BLaER1 (cell line): ENCODE measurements at regions not wholly inside any gene's neighbourhood (a gene's known extent, or its start where the extent isn't known, plus 50 kb on each side); places are given as distances from the start of the nearest gene placed in this dataset.
"Not testable (repeated sequence)": the region's sequence is repeated elsewhere in the genome, so short reads cannot be mapped to it uniquely, and the experiment has no call there.

Experiments used
- H3K27ac ChIP-seq: shearing (Covaris generic); formaldehyde crosslinking; 2 replicates; pipeline ENCODE4 v1.8.1; 2022
- H3K27me3 ChIP-seq: shearing (Covaris generic); formaldehyde crosslinking; 2 replicates; pipeline ENCODE4 v1.8.1; 2022
- H3K36me3 ChIP-seq: shearing (Covaris generic); formaldehyde crosslinking; 2 replicates; pipeline ENCODE4 v1.8.1; 2022
- H3K4me1 ChIP-seq: shearing (Covaris generic); formaldehyde crosslinking; 2 replicates; pipeline ENCODE4 v1.8.1; 2022
- H3K4me2 ChIP-seq: shearing (Covaris generic); formaldehyde crosslinking; 2 replicates; pipeline ENCODE4 v1.8.1; 2022
- H3K4me3 ChIP-seq: shearing (Covaris generic); formaldehyde crosslinking; 2 replicates; pipeline ENCODE4 v1.8.1; 2022
- H3K9ac ChIP-seq: shearing (Covaris generic); formaldehyde crosslinking; 2 replicates; pipeline ENCODE4 v1.8.1; 2022
- H3K9me3 ChIP-seq: shearing (Covaris generic); formaldehyde crosslinking; 2 replicates; pipeline ENCODE4 v1.8.1; 2022
- H4K20me1 ChIP-seq: shearing (Covaris generic); formaldehyde crosslinking; 2 replicates; pipeline ENCODE4 v1.8.1; 2022
- Cebpa-rat ChIP-seq: shearing (Covaris generic); IDR thresholded peaks from 2 replicates; pipeline ENCODE4 v1.8.1; 2022

GRCh38 chr7:49099587-49100326 lies 175.4 kb downstream of the CDC14C start:
- TF ChIP-seq Cebpa-rat, result no peak
- no peak overlapping the region for H3K4me2 ChIP-seq
- no peaks in the 10 kb centered on the region for H3K4me1 ChIP-seq
- no peak overlapping the region for H3K4me3 ChIP-seq
- no peaks in the 10 kb centered on the region for H3K36me3 ChIP-seq
- H4K20me1 ChIP-seq, result no peaks in the 10 kb centered on the region
- no peaks in the 10 kb centered on the region for H3K27me3 ChIP-seq
- no peak overlapping the region for H3K9ac ChIP-seq
- H3K9me3 ChIP-seq, result no peaks in the 10 kb centered on the region
- no peak overlapping the region for H3K27ac ChIP-seq

DNA sequence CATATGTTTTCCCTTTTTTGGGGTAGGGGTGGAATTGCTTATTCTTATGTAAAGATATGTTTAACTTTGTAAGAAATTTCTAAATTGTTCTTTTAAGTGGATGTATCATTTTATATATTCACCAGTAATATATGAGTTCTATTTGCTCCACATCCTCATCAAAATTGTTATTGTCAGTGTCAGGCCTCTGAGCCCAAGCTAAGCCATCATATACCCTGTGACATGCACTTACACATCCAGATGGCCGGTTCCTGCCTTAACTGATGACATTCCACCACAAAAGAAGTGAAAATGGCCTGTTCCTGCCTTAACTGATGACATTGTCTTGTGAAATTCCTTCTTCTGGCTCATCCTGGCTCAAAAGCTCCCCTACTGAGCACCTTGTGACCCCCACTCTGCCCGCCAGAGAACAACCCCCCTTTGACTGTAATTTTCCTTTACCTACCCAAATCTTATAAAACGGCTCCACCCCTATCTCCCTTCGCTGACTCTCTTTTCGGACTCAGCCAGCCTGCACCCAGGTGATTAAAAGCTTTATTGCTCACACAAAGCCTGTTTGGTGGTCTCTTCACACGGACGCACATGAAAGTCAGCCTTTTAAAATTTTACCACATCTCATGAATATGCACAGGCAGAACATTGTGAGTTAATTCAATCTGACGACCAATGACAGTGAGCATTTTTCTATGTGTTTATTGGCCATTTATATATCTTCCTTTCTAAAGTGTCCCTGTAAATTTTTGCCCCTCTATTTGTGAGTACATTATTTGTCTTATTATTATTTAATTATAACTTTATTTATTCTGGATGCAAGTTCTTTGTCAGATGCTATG lies 176.8 kb downstream of the CDC14C start:
- not testable (repeated sequence) for H3K36me3 ChIP-seq, H3K4me1 ChIP-seq, H3K4me3 ChIP-seq, H3K4me2 ChIP-seq, H3K9me3 ChIP-seq, H3K9ac ChIP-seq, H4K20me1 ChIP-seq, H3K27ac ChIP-seq, H3K27me3 ChIP-seq

DNA sequence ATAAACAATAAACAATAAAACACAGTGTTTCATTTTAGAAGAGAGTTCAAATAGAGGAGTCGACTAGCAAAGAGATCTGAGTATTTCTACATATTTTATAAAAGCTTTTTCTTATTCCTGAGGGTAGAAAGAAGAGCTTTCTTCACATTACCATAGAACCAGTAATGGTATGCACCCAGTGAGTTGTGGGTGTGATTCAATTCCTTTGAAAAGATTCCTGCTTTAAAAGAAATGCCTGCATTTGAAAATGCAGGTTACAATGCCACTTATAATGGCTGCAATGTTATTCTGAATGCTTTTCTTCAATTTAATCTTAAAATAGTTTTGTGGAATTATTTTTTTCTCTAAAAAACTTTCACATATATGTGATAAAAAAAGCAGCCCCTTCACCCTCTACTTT lies 178.1 kb downstream of the CDC14C start:
- no peaks in the 10 kb centered on the region for H3K27me3 ChIP-seq
- H3K27ac ChIP-seq, result no peak overlapping the region
- H3K9ac ChIP-seq, result no peak overlapping the region
- H3K4me1 ChIP-seq, result no peaks in the 10 kb centered on the region
- peaks cover 7% of the 10 kb centered on the region for H3K9me3 ChIP-seq
- no peak for TF ChIP-seq Cebpa-rat
- no peak overlapping the region for H3K4me2 ChIP-seq
- H4K20me1 ChIP-seq, result no peaks in the 10 kb centered on the region
- no peaks in the 10 kb centered on the region for H3K36me3 ChIP-seq
- H3K4me3 ChIP-seq, result no peak overlapping the region

DNA sequence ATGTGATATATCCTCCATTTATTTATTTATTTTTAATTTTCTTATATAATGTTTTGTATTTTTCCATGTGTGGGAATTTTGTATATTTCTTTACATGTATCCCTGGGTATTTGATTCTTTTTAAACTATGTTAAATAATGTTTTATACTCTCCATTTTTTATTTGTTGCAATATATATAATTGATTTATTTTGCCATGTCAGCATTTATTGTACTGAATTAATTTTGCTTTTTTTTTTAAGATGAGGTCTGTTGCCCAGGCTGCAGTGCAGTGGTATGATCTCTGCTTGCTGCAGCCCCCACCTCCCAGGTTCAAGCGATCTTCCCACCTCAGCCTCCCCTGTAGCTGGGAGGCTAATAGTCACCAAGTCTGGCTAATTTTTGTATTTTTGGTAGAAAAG lies 187.4 kb downstream of the CDC14C start:
- H3K36me3 ChIP-seq, result no peaks in the 10 kb centered on the region

DNA sequence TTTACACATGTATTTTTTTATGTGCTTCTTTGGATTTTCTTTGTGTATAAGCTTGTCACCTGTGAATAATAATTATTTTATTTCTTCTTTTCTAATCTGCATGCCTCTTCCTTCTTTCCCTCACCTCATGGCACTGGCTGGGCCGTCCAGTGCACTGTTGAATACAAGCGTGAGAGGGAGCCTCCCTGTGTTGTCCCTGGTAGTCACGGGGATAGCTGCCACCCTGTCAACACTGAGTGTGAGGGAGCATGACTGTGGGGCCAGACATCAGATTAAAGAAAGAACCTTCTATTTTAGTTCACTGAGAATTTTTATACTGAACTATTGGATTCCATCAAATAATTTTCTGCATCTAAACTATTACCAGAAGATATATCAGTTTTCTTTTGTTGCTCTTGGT lies 187.9 kb downstream of the CDC14C start:
- Histone ChIP-seq H3K4me3 (no peak overlapping the region), H3K27ac (no peak overlapping the region), H3K9ac (no peak overlapping the region), H3K9me3 (peaks cover 12% of the 10 kb centered on the region), H3K4me1 (no peaks in the 10 kb centered on the region), H3K4me2 (no peak overlapping the region), H3K27me3 (no peaks in the 10 kb centered on the region), H4K20me1 (no peaks in the 10 kb centered on the region), H3K36me3 (no peaks in the 10 kb centered on the region)
- TF ChIP-seq Cebpa-rat, result no peak

More for the DNA sequence above, 187.4 kb downstream of the CDC14C start:
- Histone ChIP-seq H3K27me3 (no peaks in the 10 kb centered on the region), H4K20me1 (no peaks in the 10 kb centered on the region), H3K4me2 (no peak overlapping the region), H3K4me1 (no peaks in the 10 kb centered on the region), H3K9me3 (peaks cover 17% of the 10 kb centered on the region), H3K27ac (no peak overlapping the region), H3K9ac (no peak overlapping the region), H3K4me3 (no peak overlapping the region)
- TF ChIP-seq Cebpa-rat, result no peak

- H3K4me3 ChIP-seq, result no peak overlapping the region
- H3K9ac ChIP-seq, result no peak overlapping the region
- TF ChIP-seq Cebpa-rat, result no peak
- H4K20me1 ChIP-seq, result no peaks in the 10 kb centered on the region
- H3K36me3 ChIP-seq, result no peaks in the 10 kb centered on the region
- H3K9me3 ChIP-seq, result peaks cover 7% of the 10 kb centered on the region
- no peak overlapping the region for H3K4me2 ChIP-seq
- H3K4me1 ChIP-seq, result no peaks in the 10 kb centered on the region
- no peaks in the 10 kb centered on the region for H3K27me3 ChIP-seq
- H3K27ac ChIP-seq, result no peak overlapping the region
Measured at GRCh38 chr7:49112647-49113046, 188.3 kb downstream of the CDC14C start.

DNA sequence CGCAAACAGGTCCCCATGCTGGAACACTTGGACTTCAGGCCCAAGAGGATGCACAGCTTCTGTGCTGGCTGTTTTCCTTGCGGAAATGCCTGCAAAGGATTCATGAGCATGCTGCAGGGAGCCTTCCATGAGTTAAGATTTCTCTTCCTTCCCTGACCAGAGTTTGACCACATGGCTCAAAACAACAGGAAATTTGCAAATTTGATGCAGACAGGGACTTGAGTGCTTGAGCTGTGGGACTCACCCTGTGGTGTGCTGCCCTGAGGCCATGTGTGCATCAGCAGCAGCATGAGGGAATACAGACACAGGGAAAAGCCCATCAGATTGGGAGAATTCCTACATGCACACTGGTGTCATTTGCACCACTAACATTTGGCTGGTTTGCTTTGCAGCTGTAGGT lies 195.4 kb downstream of the CDC14C start:
- H3K4me2 ChIP-seq, result no peak overlapping the region
- H3K9ac ChIP-seq, result no peak overlapping the region
- no peak for TF ChIP-seq Cebpa-rat
- H4K20me1 ChIP-seq, result no peaks in the 10 kb centered on the region
- no peaks in the 10 kb centered on the region for H3K4me1 ChIP-seq
- H3K4me3 ChIP-seq, result no peak overlapping the region
- no peak overlapping the region for H3K27ac ChIP-seq
- H3K9me3 ChIP-seq, result no peaks in the 10 kb centered on the region
- no peaks in the 10 kb centered on the region for H3K36me3 ChIP-seq
- no peaks in the 10 kb centered on the region for H3K27me3 ChIP-seq

DNA sequence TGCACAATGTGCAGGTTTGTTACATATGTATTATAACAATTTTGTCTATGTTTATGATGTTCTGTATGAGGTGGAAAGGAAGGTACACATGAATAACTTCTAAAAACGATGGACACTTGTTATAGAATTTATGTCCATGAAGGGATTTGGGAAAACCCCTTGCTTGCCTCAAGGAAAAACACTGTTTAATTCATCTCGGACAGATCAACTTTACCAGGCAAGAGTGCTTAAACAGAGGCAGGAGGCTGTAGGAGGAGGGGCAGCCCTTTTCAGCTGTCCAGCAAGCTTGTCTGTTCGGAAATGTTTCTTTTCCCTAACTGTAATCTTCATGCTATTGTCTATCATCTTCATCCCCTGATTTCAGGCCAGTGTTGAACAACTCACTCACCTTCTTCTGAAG lies 200.9 kb downstream of the CDC14C start:
- Histone ChIP-seq H3K9ac (no peak overlapping the region), H3K9me3 (no peaks in the 10 kb centered on the region), H4K20me1 (no peaks in the 10 kb centered on the region), H3K27me3 (no peaks in the 10 kb centered on the region), H3K4me3 (no peak overlapping the region), H3K27ac (no peak overlapping the region), H3K4me1 (no peaks in the 10 kb centered on the region), H3K36me3 (no peaks in the 10 kb centered on the region), H3K4me2 (no peak overlapping the region)
- TF ChIP-seq Cebpa-rat, result no peak

DNA sequence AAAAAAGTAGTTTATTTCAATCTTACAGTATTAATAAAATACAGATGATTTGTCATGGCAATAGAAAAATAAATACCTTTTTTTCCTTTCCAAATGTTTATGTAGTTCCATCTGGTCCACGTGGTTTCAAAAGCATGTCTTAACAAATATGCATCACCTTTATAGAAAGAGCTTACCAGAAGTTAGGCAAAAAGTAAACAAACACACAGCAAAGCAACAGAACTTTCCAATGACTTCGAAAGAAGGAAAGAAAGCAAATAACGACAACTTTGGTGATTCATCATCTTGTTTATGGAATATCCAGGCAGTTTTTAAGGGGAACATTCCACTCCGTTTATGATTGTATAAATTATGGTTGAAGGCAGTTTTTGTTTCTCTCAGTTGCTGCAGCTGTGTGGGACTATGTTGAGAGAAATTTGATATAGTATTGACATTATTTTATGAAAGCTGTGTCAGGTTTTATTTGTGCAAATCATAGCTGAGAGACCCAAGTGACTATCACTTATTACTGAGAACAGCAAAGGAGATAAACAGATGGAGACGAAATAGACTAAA lies 203.1 kb downstream of the CDC14C start:
- Histone ChIP-seq H3K4me1 (no peaks in the 10 kb centered on the region), H3K4me3 (no peak overlapping the region), H3K4me2 (no peak overlapping the region), H3K9ac (no peak overlapping the region), H3K27ac (no peak overlapping the region), H4K20me1 (no peaks in the 10 kb centered on the region), H3K27me3 (no peaks in the 10 kb centered on the region), H3K9me3 (no peaks in the 10 kb centered on the region), H3K36me3 (no peaks in the 10 kb centered on the region)
- no peak for TF ChIP-seq Cebpa-rat

GRCh38 chr7:49137978-49138377 lies 213.6 kb downstream of the CDC14C start:
- Histone ChIP-seq H3K9ac (no peak overlapping the region), H3K4me2 (no peak overlapping the region)
- no peak for TF ChIP-seq Cebpa-rat

More at GRCh38 chr7:49137978-49138377, 213.6 kb downstream of the CDC14C start:
- H3K4me3 ChIP-seq, result no peak overlapping the region
- H3K27me3 ChIP-seq, result no peaks in the 10 kb centered on the region
- H3K36me3 ChIP-seq, result no peaks in the 10 kb centered on the region
- H3K9me3 ChIP-seq, result no peaks in the 10 kb centered on the region
- H4K20me1 ChIP-seq, result no peaks in the 10 kb centered on the region
- H3K4me1 ChIP-seq, result no peaks in the 10 kb centered on the region
- no peak overlapping the region for H3K27ac ChIP-seq
